ENCODE measurements at regions not wholly inside any gene's neighbourhood (a gene's known extent, or its start where the extent isn't known, plus 50 kb on each side); places are given as distances from the start of the nearest gene placed in this dataset.

- H3K27ac ChIP-seq = no peak overlapping the region
- no peaks in the 10 kb centered on the region for H3K27me3 ChIP-seq
- H3K36me3 ChIP-seq = no peaks in the 10 kb centered on the region
- no peaks in the 10 kb centered on the region for H3K4me1 ChIP-seq
- H3K9me3 ChIP-seq = no peaks in the 10 kb centered on the region
- DNase-seq = no peak
- no peak for TF ChIP-seq CTCF (IDR thresholded peaks at IDR 0.05)
- TF ChIP-seq POLR2A (IDR thresholded peaks at IDR 0.05) = no peak
- no peak overlapping the region for H3K4me3 ChIP-seq
Measured at GRCh38 chr1:69291541-69291940, 276.2 kb upstream of the LRRC7 start.

- no peak for TF ChIP-seq CTCF (IDR thresholded peaks at IDR 0.05)
- no peak for TF ChIP-seq POLR2A (IDR thresholded peaks at IDR 0.05)
- no peaks in the 10 kb centered on the region for H3K27me3 ChIP-seq
- no peak for DNase-seq
- no peaks in the 10 kb centered on the region for H3K9me3 ChIP-seq
- H3K4me3 ChIP-seq = no peak overlapping the region
- no peak overlapping the region for H3K27ac ChIP-seq
- H3K4me1 ChIP-seq = no peaks in the 10 kb centered on the region
- H3K36me3 ChIP-seq = no peaks in the 10 kb centered on the region
Measured at GRCh38 chr1:69292833-69293232, 274.9 kb upstream of the LRRC7 start.

- no peak for DNase-seq
- Histone ChIP-seq H3K36me3 (no peaks in the 10 kb centered on the region), H3K27me3 (no peaks in the 10 kb centered on the region), H3K27ac (no peak overlapping the region), H3K4me3 (no peak overlapping the region), H3K4me1 (no peaks in the 10 kb centered on the region), H3K9me3 (no peaks in the 10 kb centered on the region)
- no peak for TF ChIP-seq POLR2A (IDR thresholded peaks at IDR 0.05)
Measured at GRCh38 chr1:69294171-69294570, 273.6 kb upstream of the LRRC7 start.

GRCh38 chr1:69295265-69295664, 272.5 kb upstream of the LRRC7 start:
- H3K36me3 ChIP-seq = no peaks in the 10 kb centered on the region
- H3K9me3 ChIP-seq = no peaks in the 10 kb centered on the region
- no peaks in the 10 kb centered on the region for H3K4me1 ChIP-seq
- H3K27ac ChIP-seq = no peak overlapping the region
- TF ChIP-seq CTCF (IDR thresholded peaks at IDR 0.05) (no peak), POLR2A (IDR thresholded peaks at IDR 0.05) (no peak)
- DNase-seq = no peak
- no peak overlapping the region for H3K4me3 ChIP-seq
- H3K27me3 ChIP-seq = no peaks in the 10 kb centered on the region

- no peaks in the 10 kb centered on the region for H3K4me1 ChIP-seq
Measured at GRCh38 chr1:69305621-69306020, 262.1 kb upstream of the LRRC7 start.

GRCh38 chr1:69312055-69312732, 255.5 kb upstream of the LRRC7 start:
- no peaks in the 10 kb centered on the region for H3K27me3 ChIP-seq
- no peak for DNase-seq
- no peaks in the 10 kb centered on the region for H3K9me3 ChIP-seq
- H3K4me3 ChIP-seq = no peak overlapping the region
- H3K27ac ChIP-seq = no peak overlapping the region
- no peaks in the 10 kb centered on the region for H3K36me3 ChIP-seq
- H3K4me1 ChIP-seq = no peaks in the 10 kb centered on the region
- TF ChIP-seq CTCF (IDR thresholded peaks at IDR 0.05) (no peak), POLR2A (IDR thresholded peaks at IDR 0.05) (no peak)

More at GRCh38 chr1:69305621-69306020, 262.1 kb upstream of the LRRC7 start:
- Histone ChIP-seq H3K9me3 (no peaks in the 10 kb centered on the region), H3K36me3 (no peaks in the 10 kb centered on the region), H3K27me3 (no peaks in the 10 kb centered on the region), H3K27ac (no peak overlapping the region), H3K4me3 (no peak overlapping the region)
- DNase-seq = no peak
- TF ChIP-seq CTCF (IDR thresholded peaks at IDR 0.05) (no peak), POLR2A (IDR thresholded peaks at IDR 0.05) (no peak)
